GM12892 (cell line): ENCODE measurements at regions not wholly inside any gene's neighbourhood (a gene's known extent, or its start where the extent isn't known, plus 50 kb on each side); places are given as distances from the start of the nearest gene placed in this dataset.

Experiments
- POLR2A ChIP-seq: IDR thresholded peaks from 2 replicates; pipeline ENCODE4 v1.6.1; 2011; ENCODE audit warnings: low read depth, low read length, control low read depth
- POLR2AphosphoS5 ChIP-seq: IDR thresholded peaks from 2 replicates; pipeline ENCODE4 v1.6.1; 2011; ENCODE audit warnings: low read depth, low read length, control low read depth

DNA sequence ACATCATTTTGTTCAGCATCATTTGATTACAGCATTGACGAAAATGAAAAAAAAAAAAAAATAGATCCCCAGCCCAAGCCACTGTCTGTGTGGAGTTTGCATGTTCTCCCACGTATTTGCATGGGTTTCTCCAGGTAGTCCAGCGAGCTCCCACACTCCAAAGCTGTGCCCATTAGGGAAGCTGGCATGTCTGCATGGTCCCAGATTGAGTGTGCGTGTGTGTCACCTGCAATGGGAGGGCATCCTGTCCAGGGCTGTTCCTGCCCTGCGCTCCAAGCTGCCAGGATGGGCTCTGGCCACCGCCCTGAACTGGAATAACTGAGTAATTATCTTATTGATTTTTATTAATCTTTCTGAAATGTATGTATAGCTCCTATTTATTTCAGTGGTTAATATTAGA, 88.6 kb downstream of the KLF12 start:
- TF ChIP-seq POLR2A (no peak), POLR2AphosphoS5 (no peak)
